ENCODE measurements at regions not wholly inside any gene's neighbourhood (a gene's known extent, or its start where the extent isn't known, plus 50 kb on each side); places are given as distances from the start of the nearest gene placed in this dataset.

DNA sequence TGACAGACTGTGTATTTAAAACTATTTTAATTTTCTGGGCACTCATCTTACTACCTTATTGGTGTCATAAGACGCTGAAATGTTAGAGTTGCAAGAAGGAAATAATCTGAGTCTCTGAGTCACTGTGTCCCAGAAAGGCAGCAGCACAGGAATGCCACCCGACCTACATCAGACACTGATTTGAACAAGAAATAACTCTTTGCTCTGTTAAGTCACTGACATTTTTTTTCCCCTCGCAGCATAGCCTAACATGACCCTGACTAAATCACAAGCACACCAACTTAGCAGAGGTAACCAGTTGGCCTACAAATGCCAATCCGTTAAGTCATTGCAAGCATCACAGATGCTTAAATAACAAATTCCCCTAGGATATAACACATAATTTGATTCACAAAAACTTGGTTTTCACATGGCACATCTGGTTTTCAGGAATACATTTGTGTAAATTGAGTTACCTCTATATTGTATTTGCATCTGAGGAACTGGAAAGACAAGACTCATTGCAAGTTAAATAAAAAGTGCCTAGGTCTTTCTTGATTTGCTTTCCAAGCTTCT is 349.1 kb downstream of the SEC16B start:
- no peak for TF ChIP-seq CTCF (IDR thresholded peaks at IDR 0.05)
- no peak for TF ChIP-seq EZH2phosphoT487 (IDR thresholded peaks at IDR 0.05)
